Neural progenitor cell (in vitro differentiated cells): ENCODE measurements at regions not wholly inside any gene's neighbourhood (a gene's known extent, or its start where the extent isn't known, plus 50 kb on each side); places are given as distances from the start of the nearest gene placed in this dataset.
A peak's percentile ranks its signal among the peaks of the same experiment; 100 is the strongest.

Source experiments
- DNase-seq: peaks from one replicate; pipeline ENCODE4 v3.0.0-alpha.2; 2016; ENCODE audit warnings: low spot score
- H2AFZ ChIP-seq: fragments of 200-600 bp; sonication (generic); replicated peaks from 2 replicates; pipeline ENCODE4 v1.6.1; 2016; ENCODE audit warnings: antibody characterized with exemption
- H3F3A ChIP-seq: fragments of 200-600 bp; sonication (generic); 2 replicates; pipeline ENCODE4 v1.6.1; 2016; ENCODE audit warnings: antibody characterized with exemption, low read depth
- H3K27ac ChIP-seq: fragments of 200-600 bp; sonication (generic); 2 replicates; pipeline ENCODE4 v1.5.1; 2016; ENCODE audit warnings: mild to moderate bottlenecking
- H3K27me3 ChIP-seq: fragments of 200-600 bp; sonication (generic); 2 replicates; pipeline ENCODE4 v1.6.1; 2016; ENCODE audit warnings: mild to moderate bottlenecking, moderate library complexity
- H3K36me3 ChIP-seq: fragments of 200-600 bp; sonication (generic); 2 replicates; pipeline ENCODE4 v1.5.1; 2016
- H3K4me1 ChIP-seq: fragments of 200-600 bp; sonication (generic); 2 replicates; pipeline ENCODE4 v1.6.1; 2016; ENCODE audit warnings: mixed run types
- H3K4me2 ChIP-seq: fragments of 200-600 bp; sonication (generic); 2 replicates; pipeline ENCODE4 v1.6.1; 2016
- H3K4me3 ChIP-seq: fragments of 200-600 bp; sonication (generic); 2 replicates; pipeline ENCODE4 v1.5.1; 2016
- H3K79me2 ChIP-seq: fragments of 200-600 bp; sonication (generic); 2 replicates; pipeline ENCODE4 v1.6.1; 2016; ENCODE audit warnings: low read depth
- H3K9ac ChIP-seq: fragments of 200-600 bp; sonication (generic); 2 replicates; pipeline ENCODE4 v1.6.1; 2016
- H3K9me3 ChIP-seq: fragments of 200-600 bp; sonication (generic); 2 replicates; pipeline ENCODE4 v1.5.1; 2016; ENCODE audit warnings: low read depth
- H4K20me1 ChIP-seq: fragments of 200-600 bp; sonication (generic); 2 replicates; pipeline ENCODE4 v1.6.1; 2016; ENCODE audit warnings: low read depth
- H3K27ac Mint-ChIP-seq: 3 replicates; pipeline ENCODE4 v1.8.0; 2021; ENCODE audit warnings: mixed read lengths
- H3K27me3 Mint-ChIP-seq: 2 replicates; pipeline ENCODE4 v1.8.0; 2022; ENCODE audit warnings: low read depth, mild to moderate bottlenecking, inconsistent platforms, moderate library complexity, mixed read lengths; ENCODE audit not compliant: insufficient read depth
- H3K36me3 Mint-ChIP-seq: 3 replicates; pipeline ENCODE4 v1.8.0; 2021; ENCODE audit warnings: mixed read lengths
- H3K4me1 Mint-ChIP-seq: 3 replicates; pipeline ENCODE4 v1.8.0; 2021; ENCODE audit warnings: mixed read lengths
- H3K4me3 Mint-ChIP-seq: 3 replicates; pipeline ENCODE4 v1.8.0; 2021; ENCODE audit warnings: mild to moderate bottlenecking, moderate library complexity, mixed read lengths
- H3K9me3 Mint-ChIP-seq: 3 replicates; pipeline ENCODE4 v1.8.0; 2020; ENCODE audit warnings: mixed read lengths
- CTCF ChIP-seq: fragments of 200-600 bp; sonication (generic); IDR thresholded peaks from 2 replicates; pipeline ENCODE4 v1.5.1; 2017; ENCODE audit warnings: antibody characterized with exemption, mild to moderate bottlenecking
- EZH2 ChIP-seq: fragments of 200-600 bp; sonication (generic); IDR thresholded peaks from 2 replicates; pipeline ENCODE4 v1.6.1; 2017; ENCODE audit warnings: antibody characterized with exemption, mild to moderate bottlenecking, moderate library complexity
- EZH2phosphoT487 ChIP-seq: fragments of 200-600 bp; sonication (generic); IDR thresholded peaks from 2 replicates; pipeline ENCODE4 v1.6.1; 2017; ENCODE audit warnings: antibody characterized with exemption

DNA sequence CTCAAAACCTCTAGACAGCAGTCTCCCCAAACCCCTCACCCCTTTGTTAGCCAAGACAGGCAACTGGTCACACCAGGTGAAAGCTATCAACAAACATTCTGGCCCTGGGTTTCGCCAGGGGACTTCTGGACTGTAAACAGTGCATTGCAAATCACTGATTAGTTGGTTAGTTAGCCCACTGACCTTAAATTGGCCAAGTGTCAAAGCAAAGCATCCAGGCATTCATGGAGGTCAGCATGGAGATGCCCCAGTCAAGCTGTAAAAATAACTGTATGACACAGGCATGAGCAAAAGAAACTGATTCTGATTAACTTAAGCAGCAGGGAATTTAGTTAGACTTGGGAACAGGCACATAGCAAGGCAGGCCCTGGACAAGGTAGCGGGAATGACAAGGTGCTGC, 156.0 kb upstream of the TTC29 start:
- peaks cover 11% of the 10 kb centered on the region for H3K4me1 Mint-ChIP-seq
- Histone ChIP-seq H3K27ac (no peak overlapping the region), H3K4me3 (no peak overlapping the region), H3K27me3 (no peaks in the 10 kb centered on the region), H2AFZ (no peak overlapping the region), H3K9ac (no peak overlapping the region), H3K4me2 (no peak overlapping the region), H3K9me3 (no peaks in the 10 kb centered on the region), H3K36me3 (no peaks in the 10 kb centered on the region), H3F3A (peaks cover 1% of the 10 kb centered on the region), H3K79me2 (no peaks in the 10 kb centered on the region), H3K4me1 (no peaks in the 10 kb centered on the region), H4K20me1 (no peaks in the 10 kb centered on the region)
- H3K4me3 Mint-ChIP-seq: no peak overlapping the region
- no peaks in the 10 kb centered on the region for H3K36me3 Mint-ChIP-seq
- no peak for TF ChIP-seq EZH2
- TF ChIP-seq CTCF: no peak
- TF ChIP-seq EZH2phosphoT487: no peak
- H3K27ac Mint-ChIP-seq: no peak overlapping the region
- H3K27me3 Mint-ChIP-seq: peaks cover 3% of the 10 kb centered on the region
- no peaks in the 10 kb centered on the region for H3K9me3 Mint-ChIP-seq
- DNase-seq: no peak

DNA sequence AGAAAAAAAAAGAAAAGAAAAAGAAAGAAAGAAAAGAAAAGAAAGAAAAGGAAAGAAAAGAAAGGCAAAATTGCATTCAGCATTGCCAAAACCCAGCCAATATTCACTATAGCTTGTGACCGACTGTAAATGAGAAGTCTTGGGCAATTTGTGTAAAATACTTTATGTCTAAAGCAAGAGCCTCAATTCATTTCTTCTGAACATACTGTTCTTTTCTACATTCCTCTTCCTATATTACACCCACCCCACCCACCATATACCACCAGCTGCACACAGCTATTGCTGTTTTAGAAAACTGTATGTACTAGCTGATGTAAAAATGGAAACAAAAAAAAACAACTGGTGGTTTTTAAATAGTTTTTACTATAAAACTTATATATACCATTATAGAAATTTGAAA, 156.9 kb upstream of the TTC29 start:
- Histone ChIP-seq H3K36me3 (no peaks in the 10 kb centered on the region), H3K9ac (no peak overlapping the region), H3K27me3 (no peaks in the 10 kb centered on the region), H4K20me1 (no peaks in the 10 kb centered on the region), H3K4me2 (no peak overlapping the region), H3K4me1 (no peaks in the 10 kb centered on the region), H2AFZ (no peak overlapping the region), H3K9me3 (no peaks in the 10 kb centered on the region), H3K27ac (no peak overlapping the region), H3K4me3 (no peak overlapping the region), H3K79me2 (no peaks in the 10 kb centered on the region), H3F3A (no peaks in the 10 kb centered on the region)
- DNase-seq: no peak
- Mint-ChIP-seq H3K36me3 (no peaks in the 10 kb centered on the region), H3K9me3 (no peaks in the 10 kb centered on the region), H3K27ac (no peak overlapping the region), H3K27me3 (peaks cover 3% of the 10 kb centered on the region), H3K4me3 (no peak overlapping the region), H3K4me1 (peaks cover 7% of the 10 kb centered on the region)
- TF ChIP-seq EZH2phosphoT487 (no peak), CTCF (no peak), EZH2 (no peak)

- H3K9ac ChIP-seq: no peak overlapping the region
Observed at GRCh38 chr4:147103403-147103946, 157.8 kb upstream of the TTC29 start.

More at GRCh38 chr4:147103403-147103946, 157.8 kb upstream of the TTC29 start:
- Histone ChIP-seq H2AFZ (no peak overlapping the region), H3F3A (no peaks in the 10 kb centered on the region), H3K4me3 (no peak overlapping the region), H3K36me3 (no peaks in the 10 kb centered on the region), H3K27ac (no peak overlapping the region), H4K20me1 (no peaks in the 10 kb centered on the region), H3K27me3 (no peaks in the 10 kb centered on the region), H3K4me1 (no peaks in the 10 kb centered on the region), H3K9me3 (no peaks in the 10 kb centered on the region), H3K4me2 (no peak overlapping the region), H3K79me2 (no peaks in the 10 kb centered on the region)
- Mint-ChIP-seq H3K9me3 (no peaks in the 10 kb centered on the region), H3K36me3 (no peaks in the 10 kb centered on the region), H3K27ac (peak overlapping the region; percentile 17), H3K4me1 (peaks cover 7% of the 10 kb centered on the region), H3K27me3 (peaks cover 3% of the 10 kb centered on the region), H3K4me3 (no peak overlapping the region)
- no peak for DNase-seq
- TF ChIP-seq EZH2 (no peak), EZH2phosphoT487 (no peak), CTCF (no peak)
